B cell (primary cell): ENCODE measurements at regions not wholly inside any gene's neighbourhood (a gene's known extent, or its start where the extent isn't known, plus 50 kb on each side); places are given as distances from the start of the nearest gene placed in this dataset.

Experiments used
- ATAC-seq: fragments of 200-7000 bp; cut with Tn5 transposase; one replicate; pipeline ENCODE4 v1.10.0; 2021; ENCODE audit warnings: low read depth, mild to moderate bottlenecking, moderate number of reproducible peaks, moderate library complexity
- CTCF ChIA-PET: fragments of 350-600 bp; sonication (Branson Sonifier 250); formaldehyde crosslinking; loops from one replicate; lab custom pipeline; 2021; ENCODE audit warnings: antibody characterized with exemption, inconsistent platforms; lab: Charles Lee
- POLR2A ChIA-PET: fragments of 350-600 bp; sonication (Branson Sonifier 250); formaldehyde crosslinking; loops from one replicate; lab custom pipeline; 2021; ENCODE audit warnings: antibody characterized with exemption; lab: Charles Lee
- DNase-seq: peaks from one replicate; pipeline ENCODE4 v3.0.0; 2013
- H2AFZ ChIP-seq: 2 replicates; pipeline ENCODE4 v1.6.1; 2012; ENCODE audit warnings: mild to moderate bottlenecking, low read depth, low read length; ENCODE audit not compliant: insufficient read depth, poor library complexity, severe bottlenecking
- H3K27ac ChIP-seq, 2 donors: 1 replicate in 1 of 2; 2 replicates in 1 of 2; pipeline ENCODE4 v1.5.1; 2012 to 2013; ENCODE audit warnings: low read length in 2 of 2, mild to moderate bottlenecking in 2 of 2, moderate library complexity in 1 of 2
- H3K27me3 ChIP-seq, 4 experiments: fragments of 200-600 bp in 1 of 4; sonication (generic) in 1 of 4; replicated peaks in 1 of 4; 1 replicate in 2 of 4; 2 replicates in 2 of 4; pipeline versions ENCODE4 v1.6.1 to v1.7.0; 2013 to 2016; ENCODE audit warnings: low read length in 3 of 4, mild to moderate bottlenecking in 2 of 4, mixed read lengths in 1 of 4, moderate library complexity in 1 of 4; ENCODE audit not compliant: insufficient read depth in 4 of 4, control insufficient read depth in 3 of 4; ENCODE audit errors: control extremely low read depth in 1 of 4
- H3K36me3 ChIP-seq, 2 experiments: replicated peaks in 1 of 2; 1 replicate in 1 of 2; 2 replicates in 1 of 2; pipeline versions ENCODE4 v1.6.1 to v1.7.1; 2013; ENCODE audit warnings: low read length in 1 of 2; ENCODE audit not compliant: insufficient read depth in 2 of 2, control insufficient read depth in 1 of 2; ENCODE audit errors: control extremely low read depth in 1 of 2, extremely low read depth in 1 of 2
- H3K4me1 ChIP-seq, 2 donors: fragments of 200-600 bp in 1 of 2; sonication (generic) in 1 of 2; 1 replicate in 1 of 2; 2 replicates in 1 of 2; pipeline versions ENCODE4 v1.5.1 to v1.6.1; 2013 to 2017; ENCODE audit warnings: low read length in 2 of 2; ENCODE audit not compliant: control insufficient read depth in 2 of 2, insufficient read depth in 2 of 2
- H3K4me2 ChIP-seq: replicated peaks from 2 replicates; pipeline ENCODE3; 2012; ENCODE audit warnings: mild to moderate bottlenecking, low read depth, low read length; ENCODE audit not compliant: poor library complexity, severe bottlenecking
- H3K4me3 ChIP-seq, 5 experiments: fragments of 200-600 bp in 1 of 5; sonication (generic) in 1 of 5; 1 replicate in 3 of 5; 2 replicates in 2 of 5; pipeline versions ENCODE4 v1.5.1 to v1.7.0; 2011 to 2016; ENCODE audit warnings: low read length in 4 of 5, mild to moderate bottlenecking in 4 of 5, low read depth in 2 of 5, control low read depth in 1 of 5, moderate library complexity in 1 of 5; ENCODE audit not compliant: insufficient read depth in 1 of 5; ENCODE audit errors: control extremely low read depth in 1 of 5, extremely low read depth in 1 of 5
- H3K79me2 ChIP-seq: fragments of 200-600 bp; sonication (generic); one replicate; pipeline ENCODE4 v1.6.0; 2016; ENCODE audit warnings: low read length; ENCODE audit not compliant: control insufficient read depth, insufficient read depth
- H3K9ac ChIP-seq: fragments of 200-600 bp; sonication (generic); 2 replicates; pipeline ENCODE4 v1.6.1; 2017; ENCODE audit warnings: mild to moderate bottlenecking, low read length, moderate library complexity
- H3K9me3 ChIP-seq, 3 donors: one replicate each; pipeline versions ENCODE4 v1.6.1 to v1.7.1; 2013; ENCODE audit warnings: low read length in 2 of 3; ENCODE audit not compliant: control insufficient read depth in 2 of 3, insufficient read depth in 1 of 3; ENCODE audit errors: control extremely low read depth in 1 of 3
- H4K20me1 ChIP-seq: 2 replicates; pipeline ENCODE4 v1.6.0; 2012; ENCODE audit warnings: mild to moderate bottlenecking, low read length; ENCODE audit not compliant: insufficient read depth, control insufficient read depth, poor library complexity, severe bottlenecking
- H3K27ac Mint-ChIP-seq: one replicate; pipeline ENCODE4 v1.8.0; 2021; ENCODE audit warnings: mixed read lengths
- H3K27me3 Mint-ChIP-seq: one replicate; pipeline ENCODE4 v1.8.0; 2021; ENCODE audit warnings: mixed read lengths
- H3K4me1 Mint-ChIP-seq: one replicate; pipeline ENCODE4 v1.8.0; 2021; ENCODE audit warnings: mixed read lengths
- H3K4me3 Mint-ChIP-seq: one replicate; pipeline ENCODE4 v1.8.0; 2021; ENCODE audit warnings: mixed read lengths
- H3K9me3 Mint-ChIP-seq: one replicate; pipeline ENCODE4 v1.8.0; 2022; ENCODE audit warnings: mixed read lengths; ENCODE audit not compliant: insufficient read depth
- CTCF ChIP-seq: fragments of 200-600 bp; IDR thresholded peaks from one replicate; pipeline ENCODE4 v1.8.0; 2022; ENCODE audit warnings: antibody characterized with exemption, mild to moderate bottlenecking
- EZH2 ChIP-seq: IDR thresholded peaks from 2 replicates; pipeline ENCODE4 v1.6.1; 2012; ENCODE audit warnings: borderline replicate concordance, low read depth, mild to moderate bottlenecking, moderate library complexity, low read length; ENCODE audit not compliant: insufficient read depth, poor library complexity, severe bottlenecking
- WGBS: methylation state at CpG from one replicate; pipeline ENCODE4 v1.1.5; 2013; ENCODE audit warnings: missing lambda C conversion rate; ENCODE audit not compliant: insufficient coverage; 5-methylcytosine and 5-hydroxymethylcytosine counted together
- intact Hi-C: fragments of 100-400 bp; cut with micrococcal nuclease; formaldehyde crosslinking; loops from one replicate; pipeline ENCODE4 v1.10.0; 2022

DNA sequence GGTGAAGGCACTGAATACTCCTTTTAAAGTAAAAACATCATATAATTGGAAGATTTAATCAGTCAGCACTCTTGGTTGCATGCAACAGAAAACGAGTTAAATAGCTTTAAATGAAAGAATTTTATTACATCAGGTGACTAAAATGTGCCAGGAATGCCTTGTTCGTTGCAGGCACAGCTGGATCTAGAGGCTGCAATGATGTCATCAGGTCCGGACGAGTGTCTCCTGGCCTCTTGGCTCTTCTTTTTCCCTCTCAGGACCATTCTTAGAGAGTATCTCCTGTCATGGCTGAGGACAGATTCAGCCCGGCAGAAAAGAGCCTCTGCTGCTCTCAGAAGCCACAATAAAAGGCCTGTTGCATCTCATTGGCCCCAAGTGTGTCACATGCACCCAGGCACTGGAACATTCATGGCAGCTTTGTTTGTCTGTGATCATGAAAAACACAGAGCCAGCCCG is 510.7 kb upstream of the SULF2 start:
- Histone ChIP-seq H3K4me3 (no peak overlapping the region), H3K36me3 (no peaks in the 10 kb centered on the region), H3K9me3 (peaks cover 0 to 5% (median 0%) of the 10 kb centered on the region in 3 donors), H3K79me2 (no peaks in the 10 kb centered on the region), H3K27ac (no peak overlapping the region), H3K9ac (no peak overlapping the region), H2AFZ (no peak overlapping the region), H3K4me1 (no peaks in the 10 kb centered on the region), H3K4me2 (no peak overlapping the region), H4K20me1 (no peaks in the 10 kb centered on the region), H3K27me3 (no peaks in the 10 kb centered on the region)
- intact Hi-C loops = no loop called here
- CTCF ChIA-PET = interaction anchor here (1.8 kb wide), 1 partner anchor 618 kb away, joined by 6 read pairs; no protein-coding TSS in a partner anchor
- DNase-seq (no peak), ATAC-seq (no peak)
- H3K9me3 Mint-ChIP-seq = no peaks in the 10 kb centered on the region
- H3K27me3 Mint-ChIP-seq = peaks cover 23% of the 10 kb centered on the region
- H3K4me3 Mint-ChIP-seq = no peak overlapping the region
- peaks cover 3% of the 10 kb centered on the region for H3K4me1 Mint-ChIP-seq
- no peak overlapping the region for H3K27ac Mint-ChIP-seq
- POLR2A ChIA-PET = no interaction called here
- whole genome bisulfite sequencing = 82% methylated on average over 4 of the region's 6 CpGs
- TF ChIP-seq CTCF (no peak), EZH2 (no peak)

- H3K27me3 Mint-ChIP-seq = peaks cover 27% of the 10 kb centered on the region
- TF ChIP-seq EZH2 = no peak
- no peak for TF ChIP-seq CTCF
- no peaks in the 10 kb centered on the region for H3K4me1 ChIP-seq
These were observed 510.2 kb upstream of the SULF2 start for GRCh38 chr20:48295445-48295903.

More at GRCh38 chr20:48295445-48295903, 510.2 kb upstream of the SULF2 start:
- Histone ChIP-seq H3K79me2 (no peaks in the 10 kb centered on the region), H3K27ac (no peak overlapping the region), H4K20me1 (no peaks in the 10 kb centered on the region), H3K9me3 (peaks cover 0 to 5% (median 0%) of the 10 kb centered on the region in 3 donors), H3K4me3 (no peak overlapping the region), H3K27me3 (no peaks in the 10 kb centered on the region), H3K4me2 (no peak overlapping the region), H2AFZ (no peak overlapping the region), H3K9ac (no peak overlapping the region), H3K36me3 (no peaks in the 10 kb centered on the region)
- Mint-ChIP-seq H3K27ac (no peak overlapping the region), H3K4me1 (peaks cover 3% of the 10 kb centered on the region), H3K4me3 (no peak overlapping the region), H3K9me3 (no peaks in the 10 kb centered on the region)
- CTCF ChIA-PET = interaction anchor here (1.8 kb wide), 1 partner anchor 618 kb away, joined by 6 read pairs; no protein-coding TSS in a partner anchor
- no peak for DNase-seq
- intact Hi-C loops = no loop called here
- no peak for ATAC-seq
- WGBS = no CpG with 5 or more reads among the region's 5 CpGs
- POLR2A ChIA-PET = no interaction called here
